ENCODE measurements at regions not wholly inside any gene's neighbourhood (a gene's known extent, or its start where the extent isn't known, plus 50 kb on each side); places are given as distances from the start of the nearest gene placed in this dataset.

GRCh38 chr7:24063721-24064120, 220.3 kb upstream of the NPY start:
- Histone ChIP-seq H3K27ac (ENCODE audit: low read depth, low read length) (no peak overlapping the region), H3K9me3 (ENCODE audit: control insufficient read depth in 1 of 2, low read length in 2 of 2) (no peaks in the 10 kb centered on the region), H3K27me3 (ENCODE audit: control insufficient read depth in 1 of 2, insufficient read depth in 2 of 2, low read length in 2 of 2) (no peaks in the 10 kb centered on the region), H3K4me3 (ENCODE audit: low read depth in 1 of 2, low read length in 2 of 2) (no peak overlapping the region), H3K4me1 (ENCODE audit: control insufficient read depth in 1 of 2, insufficient read depth in 2 of 2, low read length in 2 of 2) (no peaks in the 10 kb centered on the region), H3K9ac (ENCODE audit: low read depth in 1 of 2, low read length in 2 of 2) (no peak overlapping the region), H3K36me3 (ENCODE audit: control insufficient read depth in 1 of 2, insufficient read depth in 2 of 2, low read length in 2 of 2) (no peaks in the 10 kb centered on the region)

- Histone ChIP-seq H3K4me3 (ENCODE audit: low read depth in 1 of 2, low read length in 2 of 2) (no peak overlapping the region), H3K9ac (ENCODE audit: low read depth in 1 of 2, low read length in 2 of 2) (no peak overlapping the region), H3K36me3 (ENCODE audit: control insufficient read depth in 1 of 2, insufficient read depth in 2 of 2, low read length in 2 of 2) (no peaks in the 10 kb centered on the region), H3K27ac (ENCODE audit: low read depth, low read length) (no peak overlapping the region), H3K4me1 (ENCODE audit: control insufficient read depth in 1 of 2, insufficient read depth in 2 of 2, low read length in 2 of 2) (peaks cover 0 to 5% of the 10 kb centered on the region in 2 donors), H3K9me3 (ENCODE audit: control insufficient read depth in 1 of 2, low read length in 2 of 2) (no peaks in the 10 kb centered on the region), H3K27me3 (ENCODE audit: control insufficient read depth in 1 of 2, insufficient read depth in 2 of 2, low read length in 2 of 2) (no peaks in the 10 kb centered on the region)
Measured at GRCh38 chr7:24069751-24070150, 214.2 kb upstream of the NPY start.

GRCh38 chr7:24073651-24074420, 210.2 kb upstream of the NPY start:
- Histone ChIP-seq H3K9me3 (ENCODE audit: control insufficient read depth in 1 of 2, low read length in 2 of 2) (no peaks in the 10 kb centered on the region), H3K9ac (ENCODE audit: low read depth in 1 of 2, low read length in 2 of 2) (no peak overlapping the region), H3K27me3 (ENCODE audit: control insufficient read depth in 1 of 2, insufficient read depth in 2 of 2, low read length in 2 of 2) (no peaks in the 10 kb centered on the region), H3K36me3 (ENCODE audit: control insufficient read depth in 1 of 2, insufficient read depth in 2 of 2, low read length in 2 of 2) (no peaks in the 10 kb centered on the region), H3K4me1 (ENCODE audit: control insufficient read depth in 1 of 2, insufficient read depth in 2 of 2, low read length in 2 of 2) (peaks cover 3 to 5% of the 10 kb centered on the region in 2 donors), H3K4me3 (ENCODE audit: low read depth in 1 of 2, low read length in 2 of 2) (no peak overlapping the region), H3K27ac (ENCODE audit: low read depth, low read length) (no peak overlapping the region)

GRCh38 chr7:24075426-24075810, 208.6 kb upstream of the NPY start:
- Histone ChIP-seq H3K4me3 (ENCODE audit: low read depth in 1 of 2, low read length in 2 of 2) (peak overlapping the region in 1 of 2 donors; percentile 8), H3K9ac (ENCODE audit: low read depth in 1 of 2, low read length in 2 of 2) (no peak overlapping the region), H3K27ac (ENCODE audit: low read depth, low read length) (peak overlapping the region; percentile 63), H3K36me3 (ENCODE audit: control insufficient read depth in 1 of 2, insufficient read depth in 2 of 2, low read length in 2 of 2) (no peaks in the 10 kb centered on the region), H3K4me1 (ENCODE audit: control insufficient read depth in 1 of 2, insufficient read depth in 2 of 2, low read length in 2 of 2) (peaks cover 3 to 5% of the 10 kb centered on the region in 2 donors), H3K27me3 (ENCODE audit: control insufficient read depth in 1 of 2, insufficient read depth in 2 of 2, low read length in 2 of 2) (no peaks in the 10 kb centered on the region), H3K9me3 (ENCODE audit: control insufficient read depth in 1 of 2, low read length in 2 of 2) (no peaks in the 10 kb centered on the region)

GRCh38 chr7:24082826-24083225, 201.2 kb upstream of the NPY start:
- H3K27me3 ChIP-seq (ENCODE audit: control insufficient read depth in 1 of 2, insufficient read depth in 2 of 2, low read length in 2 of 2): no peaks in the 10 kb centered on the region
- no peak overlapping the region for H3K4me3 ChIP-seq (ENCODE audit: low read depth in 1 of 2, low read length in 2 of 2)
- H3K9ac ChIP-seq (ENCODE audit: low read depth in 1 of 2, low read length in 2 of 2): no peak overlapping the region
- H3K27ac ChIP-seq (ENCODE audit: low read depth, low read length): no peak overlapping the region
- H3K36me3 ChIP-seq (ENCODE audit: control insufficient read depth in 1 of 2, insufficient read depth in 2 of 2, low read length in 2 of 2): no peaks in the 10 kb centered on the region
- peaks cover 3 to 5% of the 10 kb centered on the region in 2 donors for H3K9me3 ChIP-seq (ENCODE audit: control insufficient read depth in 1 of 2, low read length in 2 of 2)
- H3K4me1 ChIP-seq (ENCODE audit: control insufficient read depth in 1 of 2, insufficient read depth in 2 of 2, low read length in 2 of 2): no peaks in the 10 kb centered on the region

- no peaks in the 10 kb centered on the region for H3K27me3 ChIP-seq (ENCODE audit: control insufficient read depth in 1 of 2, insufficient read depth in 2 of 2, low read length in 2 of 2)
- no peaks in the 10 kb centered on the region for H3K9me3 ChIP-seq (ENCODE audit: control insufficient read depth in 1 of 2, low read length in 2 of 2)
Measured at GRCh38 chr7:24102988-24103387, 181.0 kb upstream of the NPY start.

GRCh38 chr7:24108906-24109376, 175.0 kb upstream of the NPY start:
- Histone ChIP-seq H3K27ac (ENCODE audit: low read depth, low read length) (no peak overlapping the region), H3K4me3 (ENCODE audit: low read depth in 1 of 2, low read length in 2 of 2) (no peak overlapping the region), H3K27me3 (ENCODE audit: control insufficient read depth in 1 of 2, insufficient read depth in 2 of 2, low read length in 2 of 2) (no peaks in the 10 kb centered on the region), H3K9ac (ENCODE audit: low read depth in 1 of 2, low read length in 2 of 2) (no peak overlapping the region), H3K4me1 (ENCODE audit: control insufficient read depth in 1 of 2, insufficient read depth in 2 of 2, low read length in 2 of 2) (no peaks in the 10 kb centered on the region), H3K36me3 (ENCODE audit: control insufficient read depth in 1 of 2, insufficient read depth in 2 of 2, low read length in 2 of 2) (no peaks in the 10 kb centered on the region), H3K9me3 (ENCODE audit: control insufficient read depth in 1 of 2, low read length in 2 of 2) (no peaks in the 10 kb centered on the region)

More at GRCh38 chr7:24102988-24103387, 181.0 kb upstream of the NPY start:
- no peaks in the 10 kb centered on the region for H3K36me3 ChIP-seq (ENCODE audit: control insufficient read depth in 1 of 2, insufficient read depth in 2 of 2, low read length in 2 of 2)
- no peak overlapping the region for H3K9ac ChIP-seq (ENCODE audit: low read depth in 1 of 2, low read length in 2 of 2)
- H3K4me1 ChIP-seq (ENCODE audit: control insufficient read depth in 1 of 2, insufficient read depth in 2 of 2, low read length in 2 of 2): no peaks in the 10 kb centered on the region
- no peak overlapping the region for H3K27ac ChIP-seq (ENCODE audit: low read depth, low read length)
- no peak overlapping the region for H3K4me3 ChIP-seq (ENCODE audit: low read depth in 1 of 2, low read length in 2 of 2)

GRCh38 chr7:24110056-24110455, 173.9 kb upstream of the NPY start:
- Histone ChIP-seq H3K4me3 (ENCODE audit: low read depth in 1 of 2, low read length in 2 of 2) (no peak overlapping the region), H3K27ac (ENCODE audit: low read depth, low read length) (no peak overlapping the region)

GRCh38 chr7:24113506-24113905, 170.5 kb upstream of the NPY start:
- H3K4me1 ChIP-seq (ENCODE audit: control insufficient read depth in 1 of 2, insufficient read depth in 2 of 2, low read length in 2 of 2): no peaks in the 10 kb centered on the region
- H3K27me3 ChIP-seq (ENCODE audit: control insufficient read depth in 1 of 2, insufficient read depth in 2 of 2, low read length in 2 of 2): no peaks in the 10 kb centered on the region
- no peak overlapping the region for H3K4me3 ChIP-seq (ENCODE audit: low read depth in 1 of 2, low read length in 2 of 2)
- H3K36me3 ChIP-seq (ENCODE audit: control insufficient read depth in 1 of 2, insufficient read depth in 2 of 2, low read length in 2 of 2): no peaks in the 10 kb centered on the region
- H3K27ac ChIP-seq (ENCODE audit: low read depth, low read length): no peak overlapping the region
- no peaks in the 10 kb centered on the region for H3K9me3 ChIP-seq (ENCODE audit: control insufficient read depth in 1 of 2, low read length in 2 of 2)
- no peak overlapping the region for H3K9ac ChIP-seq (ENCODE audit: low read depth in 1 of 2, low read length in 2 of 2)

More at GRCh38 chr7:24110056-24110455, 173.9 kb upstream of the NPY start:
- no peaks in the 10 kb centered on the region for H3K27me3 ChIP-seq (ENCODE audit: control insufficient read depth in 1 of 2, insufficient read depth in 2 of 2, low read length in 2 of 2)
- H3K4me1 ChIP-seq (ENCODE audit: control insufficient read depth in 1 of 2, insufficient read depth in 2 of 2, low read length in 2 of 2): no peaks in the 10 kb centered on the region
- H3K36me3 ChIP-seq (ENCODE audit: control insufficient read depth in 1 of 2, insufficient read depth in 2 of 2, low read length in 2 of 2): no peaks in the 10 kb centered on the region
- H3K9ac ChIP-seq (ENCODE audit: low read depth in 1 of 2, low read length in 2 of 2): no peak overlapping the region
- H3K9me3 ChIP-seq (ENCODE audit: control insufficient read depth in 1 of 2, low read length in 2 of 2): no peaks in the 10 kb centered on the region

- no peaks in the 10 kb centered on the region for H3K27me3 ChIP-seq (ENCODE audit: control insufficient read depth in 1 of 2, insufficient read depth in 2 of 2, low read length in 2 of 2)
- no peak overlapping the region for H3K27ac ChIP-seq (ENCODE audit: low read depth, low read length)
- H3K4me3 ChIP-seq (ENCODE audit: low read depth in 1 of 2, low read length in 2 of 2): no peak overlapping the region
- no peaks in the 10 kb centered on the region for H3K36me3 ChIP-seq (ENCODE audit: control insufficient read depth in 1 of 2, insufficient read depth in 2 of 2, low read length in 2 of 2)
- no peak overlapping the region for H3K9ac ChIP-seq (ENCODE audit: low read depth in 1 of 2, low read length in 2 of 2)
- H3K9me3 ChIP-seq (ENCODE audit: control insufficient read depth in 1 of 2, low read length in 2 of 2): no peaks in the 10 kb centered on the region
- H3K4me1 ChIP-seq (ENCODE audit: control insufficient read depth in 1 of 2, insufficient read depth in 2 of 2, low read length in 2 of 2): no peaks in the 10 kb centered on the region
Measured at GRCh38 chr7:24115661-24116060, 168.3 kb upstream of the NPY start.

Measured in duodenal mucosa (tissue), 2 donors.